GM13977 (cell line): ENCODE measurements at regions not wholly inside any gene's neighbourhood (a gene's known extent, or its start where the extent isn't known, plus 50 kb on each side); places are given as distances from the start of the nearest gene placed in this dataset.

ENCODE experiments used
- DNase-seq: peaks from one replicate; pipeline ENCODE4 v3.0.0; 2012; ENCODE audit warnings: low spot score
- CTCF ChIP-seq: IDR thresholded peaks from 2 replicates; pipeline ENCODE4 v1.5.1; 2012; ENCODE audit warnings: mild to moderate bottlenecking, control low read depth; ENCODE audit not compliant: insufficient read depth; ENCODE audit errors: extremely low read depth, missing control alignments
- in situ Hi-C: fragments of 300-500 bp; cut with MboI; formaldehyde crosslinking; loops from one replicate; pipeline ENCODE4 v1.12.0; 2022; ENCODE audit warnings: low sequenced_read_pairs, low pct_unique_long_range_greater_than_20kb, mixed read lengths, inconsistent platforms; ENCODE audit not compliant: unreplicated experiment

DNA sequence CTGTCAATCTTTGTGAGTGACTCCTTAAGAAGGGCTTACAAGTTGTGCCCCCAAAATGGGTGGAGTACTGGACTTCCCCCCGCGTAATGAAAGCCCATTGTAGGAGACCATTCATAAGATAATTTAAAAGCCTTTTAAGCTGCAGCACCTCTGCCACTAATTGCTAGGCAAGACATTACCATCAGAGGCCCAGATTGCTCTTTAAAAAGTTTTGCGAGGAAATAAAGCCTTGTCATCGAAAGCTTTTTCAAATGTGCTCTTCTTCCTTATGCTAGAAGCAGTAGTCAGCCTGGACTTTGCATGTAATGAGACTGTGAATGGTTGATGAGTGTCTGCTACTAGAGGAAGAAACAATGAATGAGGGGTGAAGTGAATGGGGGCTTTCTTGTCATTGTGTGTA is 345.3 kb upstream of the CDH2 start:
- no peak for DNase-seq
- no peak for TF ChIP-seq CTCF
- in situ Hi-C loops: no loop called here

- in situ Hi-C loops: no loop called here
- DNase-seq: no peak
- no peak for TF ChIP-seq CTCF
These were observed 343.1 kb upstream of the CDH2 start for GRCh38 chr18:28519997-28520396.

DNA sequence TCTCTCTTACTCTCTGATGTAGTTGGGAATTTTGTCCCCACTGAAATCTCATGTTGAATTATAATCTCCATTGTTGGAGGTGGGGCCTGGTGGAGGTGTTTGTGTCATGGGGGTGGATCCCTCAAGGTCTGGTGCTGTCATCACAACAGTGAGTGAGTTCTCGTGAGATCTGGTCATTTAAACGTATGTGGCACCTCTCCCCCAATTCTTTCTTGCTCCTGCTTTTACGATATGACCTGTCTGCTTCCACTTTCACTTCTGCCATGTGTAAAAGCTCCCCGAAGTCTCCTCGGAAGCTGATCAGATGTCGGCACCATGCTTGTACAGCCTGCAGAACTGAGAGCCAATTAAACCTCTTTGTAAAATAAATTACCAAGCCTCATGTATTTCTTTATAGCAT is 337.8 kb upstream of the CDH2 start:
- TF ChIP-seq CTCF: no peak
- DNase-seq: no peak
- in situ Hi-C loops: no loop called here

GRCh38 chr18:28512357-28512756 is 335.4 kb upstream of the CDH2 start:
- TF ChIP-seq CTCF: no peak
- DNase-seq: peak; percentile 1
- in situ Hi-C loops: no loop called here

- DNase-seq: no peak
- no peak for TF ChIP-seq CTCF
- in situ Hi-C loops: no loop called here
These were observed 334.5 kb upstream of the CDH2 start for GRCh38 chr18:28511413-28511821.

- in situ Hi-C loops: no loop called here
- no peak for TF ChIP-seq CTCF
- DNase-seq: no peak
These were observed 333.3 kb upstream of the CDH2 start for GRCh38 chr18:28510210-28510609.

DNA sequence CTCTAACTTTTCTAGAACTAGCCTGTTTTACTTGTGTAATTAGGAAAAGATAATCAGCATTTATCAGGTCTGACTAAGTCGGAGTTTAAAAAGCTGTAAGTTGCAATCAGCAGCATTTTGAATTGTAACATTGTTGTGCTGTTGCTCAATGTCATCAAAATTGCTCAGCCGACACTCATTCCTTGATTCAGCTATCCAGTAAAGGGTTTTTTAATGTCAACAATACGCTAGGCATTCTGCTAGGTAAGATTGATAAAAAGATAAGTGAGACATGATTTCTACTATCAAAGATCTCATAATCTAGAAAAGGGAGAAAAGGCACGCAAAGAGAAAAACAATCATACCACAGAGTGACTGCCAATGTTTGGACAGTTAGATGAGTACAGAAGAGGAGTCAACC is 327.1 kb upstream of the CDH2 start:
- in situ Hi-C loops: no loop called here

More for the DNA sequence above, 327.1 kb upstream of the CDH2 start:
- TF ChIP-seq CTCF: no peak
- DNase-seq: no peak
